SK-N-MC (cell line): ENCODE measurements at regions not wholly inside any gene's neighbourhood (a gene's known extent, or its start where the extent isn't known, plus 50 kb on each side); places are given as distances from the start of the nearest gene placed in this dataset.
"Not testable (repeated sequence)": the region's sequence is repeated elsewhere in the genome, so short reads cannot be mapped to it uniquely, and the experiment has no call there.

Source experiments
- DNase-seq: peaks from one replicate; pipeline ENCODE4 v3.0.0-alpha.2; 2011; ENCODE audit warnings: low read depth, low spot score
- H3K27ac ChIP-seq: fragments of 200-600 bp; sonication (generic); 2 replicates; pipeline ENCODE4 v1.5.1; 2016; ENCODE audit warnings: mixed run types
- H3K36me3 ChIP-seq: fragments of 200-600 bp; sonication (generic); 2 replicates; pipeline ENCODE4 v1.6.1; 2017; ENCODE audit warnings: antibody characterized with exemption, low read length, mixed read lengths; ENCODE audit not compliant: insufficient read depth
- H3K4me3 ChIP-seq: fragments of 200-600 bp; sonication (generic); 2 replicates; pipeline ENCODE4 v1.5.1; 2016
- H3K9ac ChIP-seq: fragments of 200-600 bp; sonication (generic); 2 replicates; pipeline ENCODE4 v1.8.0; 2017; ENCODE audit warnings: mixed run types, mixed read lengths; ENCODE audit not compliant: insufficient read length
- H3K9me3 ChIP-seq: fragments of 200-600 bp; sonication (generic); 2 replicates; pipeline ENCODE4 v1.6.1; 2017; ENCODE audit warnings: low read depth, mild to moderate bottlenecking, antibody characterized with exemption, low read length, moderate library complexity, mixed read lengths
- EZH2 ChIP-seq: fragments of 200-600 bp; sonication (generic); IDR thresholded peaks from one replicate; pipeline ENCODE4 v1.6.1; 2017; ENCODE audit warnings: antibody characterized with exemption
- FOXP2 ChIP-seq: optimal IDR thresholded peaks from 2 replicates; pipeline ENCODE3; 2011; ENCODE audit warnings: mild to moderate bottlenecking, moderate library complexity; ENCODE audit not compliant: insufficient read depth; ENCODE audit errors: extremely low read length, control extremely low read depth
- POLR2AphosphoS5 ChIP-seq: IDR thresholded peaks from 2 replicates; pipeline ENCODE4 v1.6.1; 2012; ENCODE audit warnings: mild to moderate bottlenecking, low read depth, low read length, borderline replicate concordance

GRCh38 chr11:98455500-98456307 lies 565.0 kb upstream of the CNTN5 start:
- TF ChIP-seq FOXP2 (no peak), EZH2 (no peak), POLR2AphosphoS5 (no peak)
- H3K36me3 ChIP-seq, result no peaks in the 10 kb centered on the region
- no peak for DNase-seq
- H3K9me3 ChIP-seq, result no peaks in the 10 kb centered on the region
- H3K4me3 ChIP-seq, result no peak overlapping the region
- H3K9ac ChIP-seq, result no peak overlapping the region
- H3K27ac ChIP-seq, result no peak overlapping the region

- TF ChIP-seq EZH2, result no peak
- no peak for TF ChIP-seq POLR2AphosphoS5
- no peak for TF ChIP-seq FOXP2
- no peak overlapping the region for H3K27ac ChIP-seq
- no peak for DNase-seq
- no peak overlapping the region for H3K9ac ChIP-seq
- H3K4me3 ChIP-seq, result no peak overlapping the region
- no peaks in the 10 kb centered on the region for H3K9me3 ChIP-seq
- H3K36me3 ChIP-seq, result no peaks in the 10 kb centered on the region
These were observed 564.5 kb upstream of the CNTN5 start for GRCh38 chr11:98456308-98456680.

DNA sequence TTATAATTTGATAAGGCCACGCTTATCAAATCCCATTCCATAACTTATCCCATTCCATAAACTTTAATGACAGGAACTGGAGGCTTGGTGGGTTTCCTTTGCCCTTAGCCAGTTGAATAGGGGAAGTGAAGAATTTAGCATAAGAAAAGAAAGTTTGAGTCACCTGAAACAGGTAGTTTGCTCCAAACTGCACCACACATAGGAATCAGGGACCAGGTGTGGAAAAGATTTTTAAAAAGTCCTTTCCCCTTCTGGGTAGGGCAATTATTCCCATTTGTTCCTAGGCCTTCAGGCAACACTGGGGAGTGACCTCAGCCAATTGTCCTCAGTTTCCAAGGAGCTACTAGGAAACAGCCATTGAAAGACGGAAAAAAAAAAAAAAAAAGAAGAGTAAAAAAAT lies 525.7 kb upstream of the CNTN5 start:
- H3K9me3 ChIP-seq, result no peaks in the 10 kb centered on the region
- no peak overlapping the region for H3K9ac ChIP-seq
- no peak overlapping the region for H3K27ac ChIP-seq
- no peak overlapping the region for H3K4me3 ChIP-seq
- DNase-seq, result no peak
- no peak for TF ChIP-seq POLR2AphosphoS5
- TF ChIP-seq EZH2, result no peak
- no peak for TF ChIP-seq FOXP2
- H3K36me3 ChIP-seq, result no peaks in the 10 kb centered on the region

- Histone ChIP-seq H3K9ac (no peak overlapping the region), H3K9me3 (no peaks in the 10 kb centered on the region), H3K36me3 (no peaks in the 10 kb centered on the region), H3K27ac (no peak overlapping the region), H3K4me3 (no peak overlapping the region)
- DNase-seq, result no peak
- TF ChIP-seq EZH2, result no peak
- no peak for TF ChIP-seq POLR2AphosphoS5
- no peak for TF ChIP-seq FOXP2
These were observed 525.1 kb upstream of the CNTN5 start for GRCh38 chr11:98495601-98496000.

DNA sequence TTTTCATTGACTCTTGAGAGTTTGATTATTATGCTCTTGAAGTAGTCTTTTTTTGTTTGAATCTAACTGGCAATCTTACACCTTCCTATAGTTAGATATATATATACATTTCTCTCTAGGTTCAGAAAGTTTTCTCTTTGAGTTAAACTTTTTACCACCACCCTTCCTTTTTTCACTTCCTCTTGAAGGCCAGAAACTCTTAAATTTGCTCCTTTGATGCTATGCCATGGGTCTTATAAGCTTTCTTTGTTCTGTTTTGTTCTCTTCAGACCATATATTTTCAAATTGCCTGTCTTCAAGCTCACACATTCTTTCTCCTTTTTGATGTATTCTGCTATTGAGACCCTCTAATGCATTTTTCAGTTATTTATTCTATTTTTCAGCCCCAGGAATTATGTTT lies 513.5 kb upstream of the CNTN5 start:
- Histone ChIP-seq H3K9me3 (no peaks in the 10 kb centered on the region), H3K9ac (no peak overlapping the region), H3K4me3 (no peak overlapping the region), H3K27ac (no peak overlapping the region), H3K36me3 (no peaks in the 10 kb centered on the region)
- DNase-seq, result no peak
- TF ChIP-seq POLR2AphosphoS5 (no peak), FOXP2 (no peak), EZH2 (no peak)

- H3K36me3 ChIP-seq, result no peaks in the 10 kb centered on the region
- no peak overlapping the region for H3K27ac ChIP-seq
- no peak overlapping the region for H3K9ac ChIP-seq
- no peak for TF ChIP-seq EZH2
- TF ChIP-seq POLR2AphosphoS5, result no peak
- TF ChIP-seq FOXP2, result no peak
- H3K9me3 ChIP-seq, result no peaks in the 10 kb centered on the region
- DNase-seq, result no peak
- no peak overlapping the region for H3K4me3 ChIP-seq
These were observed 507.8 kb upstream of the CNTN5 start for GRCh38 chr11:98512938-98513337.

DNA sequence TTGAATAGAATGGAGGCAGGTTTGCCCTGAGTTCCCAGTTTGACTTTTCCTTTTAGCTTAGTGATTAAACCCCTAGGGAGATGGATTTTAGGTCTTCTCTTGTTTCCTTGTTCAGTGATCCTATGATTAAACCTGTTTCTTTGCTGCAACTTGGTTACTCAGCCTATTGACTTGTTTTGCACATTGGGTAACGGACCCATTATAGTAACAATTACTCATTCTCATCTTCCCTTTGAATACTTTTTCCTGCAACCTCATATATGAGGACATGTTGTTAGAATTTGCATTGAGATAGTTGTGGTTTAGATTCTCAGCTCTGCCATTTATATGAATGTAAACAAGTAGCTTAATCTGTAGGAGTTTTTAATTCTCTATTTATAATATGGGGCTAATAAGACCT lies 489.2 kb upstream of the CNTN5 start:
- Histone ChIP-seq H3K9ac (no peak overlapping the region), H3K4me3 (no peak overlapping the region), H3K27ac (no peak overlapping the region), H3K9me3 (no peaks in the 10 kb centered on the region), H3K36me3 (no peaks in the 10 kb centered on the region)
- DNase-seq, result no peak
- TF ChIP-seq POLR2AphosphoS5 (no peak), FOXP2 (no peak), EZH2 (no peak)

DNA sequence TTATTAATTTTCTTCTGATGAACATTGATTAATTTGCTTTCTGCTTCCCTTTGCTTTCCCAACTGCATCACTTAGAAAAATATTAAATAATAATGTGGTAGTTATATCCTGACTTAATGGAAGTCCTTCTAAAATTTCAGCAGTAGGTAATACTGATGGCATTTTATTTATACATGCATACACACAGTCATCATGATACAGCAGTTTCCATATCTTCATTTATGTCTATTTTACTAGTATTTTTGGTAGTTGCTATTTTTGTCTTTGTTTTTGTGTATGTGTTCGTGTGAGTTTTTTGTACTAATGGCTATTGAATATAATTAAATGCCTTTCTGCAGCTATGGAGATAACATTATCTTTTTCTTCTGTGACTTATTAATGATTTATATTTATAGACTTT lies 484.7 kb upstream of the CNTN5 start:
- no peak for DNase-seq
- TF ChIP-seq FOXP2 (no peak), POLR2AphosphoS5 (no peak), EZH2 (no peak)
- Histone ChIP-seq H3K27ac (no peak overlapping the region), H3K4me3 (no peak overlapping the region), H3K36me3 (no peaks in the 10 kb centered on the region), H3K9ac (no peak overlapping the region), H3K9me3 (no peaks in the 10 kb centered on the region)

GRCh38 chr11:98538358-98538757 lies 482.4 kb upstream of the CNTN5 start:
- not testable (repeated sequence) for H3K9me3 ChIP-seq, H3K27ac ChIP-seq, H3K9ac ChIP-seq, H3K4me3 ChIP-seq, H3K36me3 ChIP-seq, DNase-seq
